ENCODE measurements at regions not wholly inside any gene's neighbourhood (a gene's known extent, or its start where the extent isn't known, plus 50 kb on each side); places are given as distances from the start of the nearest gene placed in this dataset.

- no peak for DNase-seq (ENCODE audit: low read depth in 4 of 6, low spot score in 6 of 6)
- WGBS (ENCODE audit: insufficient coverage) = no CpG with 5 or more reads among the region's 2 CpGs
- no peaks in the 10 kb centered on the region for H3K27me3 ChIP-seq (ENCODE audit: control insufficient read depth, insufficient read depth, low read length)
- no peaks in the 10 kb centered on the region for H3K9me3 ChIP-seq (ENCODE audit: control insufficient read depth, insufficient read depth, low read length)
- H3K4me3 ChIP-seq (ENCODE audit: low read depth, low read length) = no peak overlapping the region
- H3K4me1 ChIP-seq (ENCODE audit: control insufficient read depth, insufficient read depth, low read length) = no peaks in the 10 kb centered on the region
- H3K36me3 ChIP-seq (ENCODE audit: control insufficient read depth, insufficient read depth, low read length) = no peaks in the 10 kb centered on the region
- no peak overlapping the region for H3K27ac ChIP-seq (ENCODE audit: low read depth, low read length)
Measured at GRCh38 chr3:5798809-5799208, 611.3 kb downstream of the EDEM1 start.

GRCh38 chr3:5799398-5799797 lies 611.9 kb downstream of the EDEM1 start:
- H3K9me3 ChIP-seq (ENCODE audit: control insufficient read depth, insufficient read depth, low read length) = no peaks in the 10 kb centered on the region

GRCh38 chr3:5800965-5801364 lies 613.5 kb downstream of the EDEM1 start:
- H3K27ac ChIP-seq (ENCODE audit: low read depth, low read length) = no peak overlapping the region
- no peaks in the 10 kb centered on the region for H3K9me3 ChIP-seq (ENCODE audit: control insufficient read depth, insufficient read depth, low read length)
- WGBS (ENCODE audit: insufficient coverage) = no CpG with 5 or more reads among the region's 4 CpGs
- H3K4me3 ChIP-seq (ENCODE audit: low read depth, low read length) = no peak overlapping the region
- H3K36me3 ChIP-seq (ENCODE audit: control insufficient read depth, insufficient read depth, low read length) = no peaks in the 10 kb centered on the region
- no peaks in the 10 kb centered on the region for H3K4me1 ChIP-seq (ENCODE audit: control insufficient read depth, insufficient read depth, low read length)
- no peaks in the 10 kb centered on the region for H3K27me3 ChIP-seq (ENCODE audit: control insufficient read depth, insufficient read depth, low read length)
- no peak for DNase-seq (ENCODE audit: low read depth in 4 of 6, low spot score in 6 of 6)

More at GRCh38 chr3:5799398-5799797, 611.9 kb downstream of the EDEM1 start:
- peak in 1 of 6 donors; percentile 72 for DNase-seq (ENCODE audit: low read depth in 4 of 6, low spot score in 6 of 6)
- Histone ChIP-seq H3K4me3 (ENCODE audit: low read depth, low read length) (no peak overlapping the region), H3K4me1 (ENCODE audit: control insufficient read depth, insufficient read depth, low read length) (no peaks in the 10 kb centered on the region), H3K27me3 (ENCODE audit: control insufficient read depth, insufficient read depth, low read length) (no peaks in the 10 kb centered on the region), H3K27ac (ENCODE audit: low read depth, low read length) (no peak overlapping the region), H3K36me3 (ENCODE audit: control insufficient read depth, insufficient read depth, low read length) (no peaks in the 10 kb centered on the region)

- Histone ChIP-seq H3K9me3 (ENCODE audit: control insufficient read depth, insufficient read depth, low read length) (no peaks in the 10 kb centered on the region), H3K4me3 (ENCODE audit: low read depth, low read length) (no peak overlapping the region), H3K4me1 (ENCODE audit: control insufficient read depth, insufficient read depth, low read length) (no peaks in the 10 kb centered on the region), H3K36me3 (ENCODE audit: control insufficient read depth, insufficient read depth, low read length) (no peaks in the 10 kb centered on the region), H3K27ac (ENCODE audit: low read depth, low read length) (no peak overlapping the region), H3K27me3 (ENCODE audit: control insufficient read depth, insufficient read depth, low read length) (no peaks in the 10 kb centered on the region)
- peak in 1 of 6 donors; percentile 19 for DNase-seq (ENCODE audit: low read depth in 4 of 6, low spot score in 6 of 6)
- no CpG with 5 or more reads among the region's 1 CpG for WGBS (ENCODE audit: insufficient coverage)
Measured at GRCh38 chr3:5806192-5806591, 618.7 kb downstream of the EDEM1 start.

GRCh38 chr3:5809586-5810246 lies 622.2 kb downstream of the EDEM1 start:
- H3K9me3 ChIP-seq (ENCODE audit: control insufficient read depth, insufficient read depth, low read length) = no peaks in the 10 kb centered on the region
- no peak overlapping the region for H3K4me3 ChIP-seq (ENCODE audit: low read depth, low read length)
- no peaks in the 10 kb centered on the region for H3K4me1 ChIP-seq (ENCODE audit: control insufficient read depth, insufficient read depth, low read length)
- H3K36me3 ChIP-seq (ENCODE audit: control insufficient read depth, insufficient read depth, low read length) = no peaks in the 10 kb centered on the region
- H3K27ac ChIP-seq (ENCODE audit: low read depth, low read length) = no peak overlapping the region
- WGBS (ENCODE audit: insufficient coverage) = 53% methylated on average over 5 of the region's 9 CpGs
- H3K27me3 ChIP-seq (ENCODE audit: control insufficient read depth, insufficient read depth, low read length) = no peaks in the 10 kb centered on the region
- DNase-seq (ENCODE audit: low read depth in 4 of 6, low spot score in 6 of 6) = peak in 1 of 6 donors; percentile 42

- Histone ChIP-seq H3K27me3 (ENCODE audit: control insufficient read depth, insufficient read depth, low read length) (no peaks in the 10 kb centered on the region), H3K4me1 (ENCODE audit: control insufficient read depth, insufficient read depth, low read length) (no peaks in the 10 kb centered on the region), H3K36me3 (ENCODE audit: control insufficient read depth, insufficient read depth, low read length) (no peaks in the 10 kb centered on the region), H3K9me3 (ENCODE audit: control insufficient read depth, insufficient read depth, low read length) (no peaks in the 10 kb centered on the region), H3K4me3 (ENCODE audit: low read depth, low read length) (no peak overlapping the region), H3K27ac (ENCODE audit: low read depth, low read length) (no peak overlapping the region)
- peak in 1 of 6 donors; percentile 63 for DNase-seq (ENCODE audit: low read depth in 4 of 6, low spot score in 6 of 6)
- WGBS (ENCODE audit: insufficient coverage) = 63% methylated on average over 3 of the region's 3 CpGs
Measured at GRCh38 chr3:5811016-5811415, 623.5 kb downstream of the EDEM1 start.

- H3K27me3 ChIP-seq (ENCODE audit: control insufficient read depth, insufficient read depth, low read length) = no peaks in the 10 kb centered on the region
- no peak overlapping the region for H3K27ac ChIP-seq (ENCODE audit: low read depth, low read length)
- H3K9me3 ChIP-seq (ENCODE audit: control insufficient read depth, insufficient read depth, low read length) = no peaks in the 10 kb centered on the region
- no peaks in the 10 kb centered on the region for H3K4me1 ChIP-seq (ENCODE audit: control insufficient read depth, insufficient read depth, low read length)
- H3K36me3 ChIP-seq (ENCODE audit: control insufficient read depth, insufficient read depth, low read length) = no peaks in the 10 kb centered on the region
- no peak overlapping the region for H3K4me3 ChIP-seq (ENCODE audit: low read depth, low read length)
- DNase-seq (ENCODE audit: low read depth in 4 of 6, low spot score in 6 of 6) = no peak
- WGBS (ENCODE audit: insufficient coverage) = no CpG with 5 or more reads among the region's 2 CpGs
Measured at GRCh38 chr3:5813521-5813920, 626.0 kb downstream of the EDEM1 start.

GRCh38 chr3:5822843-5823242 lies 635.3 kb downstream of the EDEM1 start:
- Histone ChIP-seq H3K4me1 (ENCODE audit: control insufficient read depth, insufficient read depth, low read length) (no peaks in the 10 kb centered on the region), H3K4me3 (ENCODE audit: low read depth, low read length) (no peak overlapping the region), H3K27me3 (ENCODE audit: control insufficient read depth, insufficient read depth, low read length) (no peaks in the 10 kb centered on the region), H3K27ac (ENCODE audit: low read depth, low read length) (no peak overlapping the region), H3K9me3 (ENCODE audit: control insufficient read depth, insufficient read depth, low read length) (peaks cover 2% of the 10 kb centered on the region), H3K36me3 (ENCODE audit: control insufficient read depth, insufficient read depth, low read length) (no peaks in the 10 kb centered on the region)
- no peak for DNase-seq (ENCODE audit: low read depth in 4 of 6, low spot score in 6 of 6)

- Histone ChIP-seq H3K27ac (ENCODE audit: low read depth, low read length) (no peak overlapping the region), H3K9me3 (ENCODE audit: control insufficient read depth, insufficient read depth, low read length) (peaks cover 2% of the 10 kb centered on the region), H3K4me3 (ENCODE audit: low read depth, low read length) (no peak overlapping the region), H3K4me1 (ENCODE audit: control insufficient read depth, insufficient read depth, low read length) (no peaks in the 10 kb centered on the region), H3K36me3 (ENCODE audit: control insufficient read depth, insufficient read depth, low read length) (no peaks in the 10 kb centered on the region), H3K27me3 (ENCODE audit: control insufficient read depth, insufficient read depth, low read length) (no peaks in the 10 kb centered on the region)
- no CpG with 5 or more reads among the region's 2 CpGs for WGBS (ENCODE audit: insufficient coverage)
- no peak for DNase-seq (ENCODE audit: low read depth in 4 of 6, low spot score in 6 of 6)
Measured at GRCh38 chr3:5826467-5826866, 639.0 kb downstream of the EDEM1 start.

- Histone ChIP-seq H3K36me3 (ENCODE audit: control insufficient read depth, insufficient read depth, low read length) (no peaks in the 10 kb centered on the region), H3K27me3 (ENCODE audit: control insufficient read depth, insufficient read depth, low read length) (no peaks in the 10 kb centered on the region), H3K27ac (ENCODE audit: low read depth, low read length) (no peak overlapping the region), H3K9me3 (ENCODE audit: control insufficient read depth, insufficient read depth, low read length) (peaks cover 2% of the 10 kb centered on the region), H3K4me1 (ENCODE audit: control insufficient read depth, insufficient read depth, low read length) (no peaks in the 10 kb centered on the region), H3K4me3 (ENCODE audit: low read depth, low read length) (no peak overlapping the region)
- DNase-seq (ENCODE audit: low read depth in 4 of 6, low spot score in 6 of 6) = no peak
- no CpG with 5 or more reads among the region's 2 CpGs for WGBS (ENCODE audit: insufficient coverage)
Measured at GRCh38 chr3:5828251-5828650, 640.7 kb downstream of the EDEM1 start.
